ENCODE measurements at regions not wholly inside any gene's neighbourhood (a gene's known extent, or its start where the extent isn't known, plus 50 kb on each side); places are given as distances from the start of the nearest gene placed in this dataset.

GRCh38 chr18:61183798-61184197 is 149.4 kb upstream of the CDH20 start:
- Histone ChIP-seq H3K27me3 (replicated peaks in 1 of 7) (no peaks in the 10 kb centered on the region), H3K27ac (no peak overlapping the region), H3K4me1 (no peaks in the 10 kb centered on the region), H3K4me3 (no peak overlapping the region), H3K9me3 (peaks cover 0 to 5% (median 0%) of the 10 kb centered on the region in 8 donors), H3K36me3 (no peaks in the 10 kb centered on the region)
- intact Hi-C loops (cut with DNase I; ENCODE audit: low total_unique reads): no loop called here
- no peak for TF ChIP-seq CTCF (IDR thresholded peaks at IDR 0.05 in 8 of 11, conservative IDR thresholded peaks at IDR 0.05 in 3 of 11)
- TF ChIP-seq POLR2A (IDR thresholded peaks at IDR 0.05): no peak
- no peak for TF ChIP-seq POLR2AphosphoS5 (IDR thresholded peaks at IDR 0.05)
- no peak for DNase-seq

GRCh38 chr18:61187971-61188370 is 145.3 kb upstream of the CDH20 start:
- TF ChIP-seq POLR2A (IDR thresholded peaks at IDR 0.05) (no peak), CTCF (IDR thresholded peaks at IDR 0.05 in 8 of 11, conservative IDR thresholded peaks at IDR 0.05 in 3 of 11) (no peak), POLR2AphosphoS5 (IDR thresholded peaks at IDR 0.05) (no peak)
- H3K36me3 ChIP-seq: no peaks in the 10 kb centered on the region
- H3K27ac ChIP-seq: no peak overlapping the region
- intact Hi-C loops (cut with DNase I; ENCODE audit: low total_unique reads): no loop called here
- WGBS, 5 donors: 92 to 99% (median 95%) methylated on average over 3 of the region's 3 CpGs
- H3K27me3 ChIP-seq (replicated peaks in 1 of 7): no peaks in the 10 kb centered on the region
- H3K4me3 ChIP-seq: no peak overlapping the region
- peaks cover 0 to 5% (median 0%) of the 10 kb centered on the region in 8 donors for H3K9me3 ChIP-seq
- DNase-seq: no peak
- H3K4me1 ChIP-seq: no peaks in the 10 kb centered on the region

- no peak overlapping the region for H3K4me3 ChIP-seq
- no peaks in the 10 kb centered on the region for H3K27me3 ChIP-seq (replicated peaks in 1 of 7)
- DNase-seq: no peak
- no peaks in the 10 kb centered on the region for H3K4me1 ChIP-seq
- 64 to 85% (median 78%) methylated on average over 3 of the region's 3 CpGs for WGBS, 5 donors
- H3K9me3 ChIP-seq: peaks cover 0 to 5% (median 0%) of the 10 kb centered on the region in 8 donors
- TF ChIP-seq POLR2AphosphoS5 (IDR thresholded peaks at IDR 0.05): no peak
- no peak for TF ChIP-seq CTCF (IDR thresholded peaks at IDR 0.05 in 8 of 11, conservative IDR thresholded peaks at IDR 0.05 in 3 of 11)
- TF ChIP-seq POLR2A (IDR thresholded peaks at IDR 0.05): no peak
- intact Hi-C loops (cut with DNase I; ENCODE audit: low total_unique reads): no loop called here
- no peak overlapping the region for H3K27ac ChIP-seq
- no peaks in the 10 kb centered on the region for H3K36me3 ChIP-seq
Measured at GRCh38 chr18:61189376-61189775, 143.9 kb upstream of the CDH20 start.

GRCh38 chr18:61194726-61195125 is 138.5 kb upstream of the CDH20 start:
- 76 to 83% (median 77%) methylated on average over 4 of the region's 4 CpGs for WGBS, 5 donors
- intact Hi-C loops (cut with DNase I; ENCODE audit: low total_unique reads): no loop called here

More at GRCh38 chr18:61194726-61195125, 138.5 kb upstream of the CDH20 start:
- no peak for TF ChIP-seq POLR2A (IDR thresholded peaks at IDR 0.05)
- no peak for TF ChIP-seq CTCF (IDR thresholded peaks at IDR 0.05 in 8 of 11, conservative IDR thresholded peaks at IDR 0.05 in 3 of 11)
- no peak for TF ChIP-seq POLR2AphosphoS5 (IDR thresholded peaks at IDR 0.05)
- no peak overlapping the region for H3K4me3 ChIP-seq
- DNase-seq: no peak
- no peaks in the 10 kb centered on the region for H3K4me1 ChIP-seq
- no peak overlapping the region for H3K27ac ChIP-seq
- no peaks in the 10 kb centered on the region for H3K36me3 ChIP-seq
- H3K27me3 ChIP-seq (replicated peaks in 1 of 7): no peaks in the 10 kb centered on the region
- H3K9me3 ChIP-seq: peaks cover 0 to 5% (median 0%) of the 10 kb centered on the region in 8 donors
